Osteoblast (primary cell): ENCODE measurements at regions not wholly inside any gene's neighbourhood (a gene's known extent, or its start where the extent isn't known, plus 50 kb on each side); places are given as distances from the start of the nearest gene placed in this dataset.

ENCODE experiments used
- DNase-seq: peaks from one replicate; pipeline ENCODE4 v3.0.0; 2011; ENCODE audit warnings: low spot score, mixed read lengths; ENCODE audit not compliant: insufficient read length; ENCODE audit errors: missing footprints
- H2AFZ ChIP-seq: 2 replicates; pipeline ENCODE4 v1.6.0; 2011; ENCODE audit warnings: mild to moderate bottlenecking, low read length
- H3K27ac ChIP-seq: 2 replicates; pipeline ENCODE4 v1.5.1; 2011; ENCODE audit warnings: mild to moderate bottlenecking, low read depth, low read length, moderate library complexity
- H3K27me3 ChIP-seq: 2 replicates; pipeline ENCODE4 v1.6.0; 2012; ENCODE audit warnings: mild to moderate bottlenecking, control low read depth, inconsistent platforms, low read length, moderate library complexity; ENCODE audit not compliant: insufficient read depth
- H3K36me3 ChIP-seq: 2 replicates; pipeline ENCODE4 v1.5.1; 2011; ENCODE audit warnings: mild to moderate bottlenecking, low read length, control low read depth, moderate library complexity; ENCODE audit not compliant: insufficient read depth
- H3K4me1 ChIP-seq: 2 replicates; pipeline ENCODE4 v1.5.1; 2011; ENCODE audit warnings: mild to moderate bottlenecking, low read length, control low read depth, moderate library complexity; ENCODE audit not compliant: insufficient read depth
- H3K4me2 ChIP-seq: 2 replicates; pipeline ENCODE4 v1.6.0; 2011; ENCODE audit warnings: mild to moderate bottlenecking, low read length; ENCODE audit not compliant: insufficient read depth
- H3K4me3 ChIP-seq: fragments of 200-600 bp; sonication (generic); 3 replicates; pipeline ENCODE4 v1.5.1; 2012; ENCODE audit warnings: mild to moderate bottlenecking, low read length, inconsistent platforms; ENCODE audit not compliant: insufficient read depth
- H3K79me2 ChIP-seq: 2 replicates; pipeline ENCODE4 v1.6.0; 2012; ENCODE audit warnings: mild to moderate bottlenecking, low read length, control low read depth, inconsistent platforms; ENCODE audit not compliant: insufficient read depth
- H3K9me3 ChIP-seq: 2 replicates; pipeline ENCODE4 v1.5.1; 2011; ENCODE audit warnings: low read depth, low read length, control low read depth
- H4K20me1 ChIP-seq: 2 replicates; pipeline ENCODE4 v1.6.0; 2012; ENCODE audit warnings: mild to moderate bottlenecking, low read length, control low read depth; ENCODE audit not compliant: insufficient read depth
- CTCF ChIP-seq: IDR thresholded peaks from 2 replicates; pipeline ENCODE4 v1.5.1; 2011; ENCODE audit warnings: mild to moderate bottlenecking, low read depth, low read length, moderate library complexity; ENCODE audit errors: extremely low read depth

GRCh38 chr4:157840034-157840433 lies 332.8 kb downstream of the GASK1B start:
- Histone ChIP-seq H3K4me3 (no peak overlapping the region), H4K20me1 (no peaks in the 10 kb centered on the region), H3K27ac (no peak overlapping the region), H3K4me2 (no peak overlapping the region), H2AFZ (no peak overlapping the region), H3K36me3 (no peaks in the 10 kb centered on the region), H3K79me2 (no peaks in the 10 kb centered on the region), H3K27me3 (no peaks in the 10 kb centered on the region), H3K4me1 (no peaks in the 10 kb centered on the region), H3K9me3 (no peaks in the 10 kb centered on the region)
- TF ChIP-seq CTCF: no peak
- no peak for DNase-seq

- Histone ChIP-seq H3K4me2 (no peak overlapping the region), H3K36me3 (no peaks in the 10 kb centered on the region), H3K4me3 (no peak overlapping the region), H2AFZ (no peak overlapping the region), H3K27ac (no peak overlapping the region), H3K4me1 (no peaks in the 10 kb centered on the region), H4K20me1 (no peaks in the 10 kb centered on the region), H3K27me3 (no peaks in the 10 kb centered on the region), H3K79me2 (no peaks in the 10 kb centered on the region), H3K9me3 (no peaks in the 10 kb centered on the region)
- TF ChIP-seq CTCF: no peak
- DNase-seq: no peak
Observed at GRCh38 chr4:157838366-157838765, 334.5 kb downstream of the GASK1B start.

- no peaks in the 10 kb centered on the region for H3K79me2 ChIP-seq
- no peaks in the 10 kb centered on the region for H4K20me1 ChIP-seq
- no peaks in the 10 kb centered on the region for H3K36me3 ChIP-seq
- H3K4me1 ChIP-seq: no peaks in the 10 kb centered on the region
- no peak for TF ChIP-seq CTCF
- no peak overlapping the region for H3K27ac ChIP-seq
- H2AFZ ChIP-seq: no peak overlapping the region
- H3K27me3 ChIP-seq: no peaks in the 10 kb centered on the region
- H3K9me3 ChIP-seq: no peaks in the 10 kb centered on the region
- no peak for DNase-seq
- H3K4me2 ChIP-seq: no peak overlapping the region
- H3K4me3 ChIP-seq: no peak overlapping the region
Observed at GRCh38 chr4:157837071-157837703, 335.6 kb downstream of the GASK1B start.

GRCh38 chr4:157832596-157832995 lies 340.2 kb downstream of the GASK1B start:
- Histone ChIP-seq H3K27ac (no peak overlapping the region), H3K4me1 (no peaks in the 10 kb centered on the region), H3K36me3 (no peaks in the 10 kb centered on the region), H3K4me2 (no peak overlapping the region), H4K20me1 (no peaks in the 10 kb centered on the region), H2AFZ (no peak overlapping the region), H3K27me3 (no peaks in the 10 kb centered on the region), H3K9me3 (no peaks in the 10 kb centered on the region), H3K79me2 (no peaks in the 10 kb centered on the region), H3K4me3 (no peak overlapping the region)
- no peak for TF ChIP-seq CTCF
- DNase-seq: no peak
